K562 (cell line): ENCODE measurements at regions not wholly inside any gene's neighbourhood (a gene's known extent, or its start where the extent isn't known, plus 50 kb on each side); places are given as distances from the start of the nearest gene placed in this dataset.

Experiments used
- RNF2 ChIP-seq: sonication (generic); IDR thresholded peaks from 2 replicates; pipeline ENCODE4 v1.6.1; 2016
- SPI1 ChIP-seq: IDR thresholded peaks from 2 replicates; pipeline ENCODE4 v1.6.1; 2011; ENCODE audit warnings: low read depth, low read length, control low read depth, borderline replicate concordance
- TCF3 ChIP-seq: sonication (generic); formaldehyde crosslinking; IDR thresholded peaks from 2 replicates; pipeline ENCODE4 v1.4.0; 2020; ENCODE audit warnings: mild to moderate bottlenecking, missing genetic modification reagents
- ZBTB2 ChIP-seq: fragments of 450-650 bp; IDR thresholded peaks from 2 replicates; pipeline ENCODE4 v1.6.1; 2016; ENCODE audit warnings: antibody characterized with exemption
- ZNF780A ChIP-seq: fragments of 250-450 bp; sonication (Bioruptor Pico); IDR thresholded peaks from 2 replicates; pipeline ENCODE4 v1.5.0; 2021; ENCODE audit warnings: mild to moderate bottlenecking
- TF ChIP-seq, protein P1 (sequence below): fragments of 250-450 bp; sonication (Bioruptor Pico); IDR thresholded peaks from 2 replicates; pipeline ENCODE4 v1.4.0; 2020; ENCODE audit warnings: mild to moderate bottlenecking, moderate library complexity
- TF ChIP-seq, protein P2 (sequence below): sonication (generic); formaldehyde crosslinking; IDR thresholded peaks from 2 replicates; pipeline ENCODE4 v1.8.1; 2023; ENCODE audit warnings: mild to moderate bottlenecking, missing genetic modification reagents

DNA sequence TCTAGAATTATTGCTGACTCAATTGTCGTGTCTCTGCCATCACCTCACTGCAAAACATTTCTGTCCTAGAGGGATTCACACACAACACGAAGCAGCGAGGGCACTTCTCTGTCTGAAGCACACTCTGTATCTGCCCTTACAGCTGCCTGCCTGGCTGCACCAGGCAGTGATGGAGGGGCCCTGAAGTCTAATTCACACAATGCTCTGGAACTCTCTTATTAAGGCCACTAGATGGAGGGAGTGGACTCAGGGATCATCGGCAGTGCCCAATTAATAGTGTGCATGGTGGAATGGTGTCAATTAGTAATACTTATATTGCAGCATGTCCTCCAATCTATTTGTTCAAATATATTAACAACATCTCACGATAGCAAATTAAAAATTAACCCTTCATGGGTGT lies 157.5 kb upstream of the MAP1B start (continued):
- TF ChIP-seq ZNF780A (CRISPR knock-in tag): no peak
- TF ChIP-seq, protein P1, sequence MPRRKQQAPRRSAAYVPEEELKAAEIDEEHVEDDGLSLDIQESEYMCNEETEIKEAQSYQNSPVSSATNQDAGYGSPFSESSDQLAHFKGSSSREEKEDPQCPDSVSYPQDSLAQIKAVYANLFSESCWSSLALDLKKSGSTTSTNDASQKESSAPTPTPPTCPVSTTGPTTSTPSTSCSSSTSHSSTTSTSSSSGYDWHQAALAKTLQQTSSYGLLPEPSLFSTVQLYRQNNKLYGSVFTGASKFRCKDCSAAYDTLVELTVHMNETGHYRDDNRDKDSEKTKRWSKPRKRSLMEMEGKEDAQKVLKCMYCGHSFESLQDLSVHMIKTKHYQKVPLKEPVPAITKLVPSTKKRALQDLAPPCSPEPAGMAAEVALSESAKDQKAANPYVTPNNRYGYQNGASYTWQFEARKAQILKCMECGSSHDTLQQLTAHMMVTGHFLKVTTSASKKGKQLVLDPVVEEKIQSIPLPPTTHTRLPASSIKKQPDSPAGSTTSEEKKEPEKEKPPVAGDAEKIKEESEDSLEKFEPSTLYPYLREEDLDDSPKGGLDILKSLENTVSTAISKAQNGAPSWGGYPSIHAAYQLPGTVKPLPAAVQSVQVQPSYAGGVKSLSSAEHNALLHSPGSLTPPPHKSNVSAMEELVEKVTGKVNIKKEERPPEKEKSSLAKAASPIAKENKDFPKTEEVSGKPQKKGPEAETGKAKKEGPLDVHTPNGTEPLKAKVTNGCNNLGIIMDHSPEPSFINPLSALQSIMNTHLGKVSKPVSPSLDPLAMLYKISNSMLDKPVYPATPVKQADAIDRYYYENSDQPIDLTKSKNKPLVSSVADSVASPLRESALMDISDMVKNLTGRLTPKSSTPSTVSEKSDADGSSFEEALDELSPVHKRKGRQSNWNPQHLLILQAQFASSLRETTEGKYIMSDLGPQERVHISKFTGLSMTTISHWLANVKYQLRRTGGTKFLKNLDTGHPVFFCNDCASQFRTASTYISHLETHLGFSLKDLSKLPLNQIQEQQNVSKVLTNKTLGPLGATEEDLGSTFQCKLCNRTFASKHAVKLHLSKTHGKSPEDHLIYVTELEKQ (CRISPR knock-in tag): no peak
- no peak for TF ChIP-seq SPI1
- TF ChIP-seq TCF3: no peak
- no peak for TF ChIP-seq ZBTB2
- TF ChIP-seq, protein P2, sequence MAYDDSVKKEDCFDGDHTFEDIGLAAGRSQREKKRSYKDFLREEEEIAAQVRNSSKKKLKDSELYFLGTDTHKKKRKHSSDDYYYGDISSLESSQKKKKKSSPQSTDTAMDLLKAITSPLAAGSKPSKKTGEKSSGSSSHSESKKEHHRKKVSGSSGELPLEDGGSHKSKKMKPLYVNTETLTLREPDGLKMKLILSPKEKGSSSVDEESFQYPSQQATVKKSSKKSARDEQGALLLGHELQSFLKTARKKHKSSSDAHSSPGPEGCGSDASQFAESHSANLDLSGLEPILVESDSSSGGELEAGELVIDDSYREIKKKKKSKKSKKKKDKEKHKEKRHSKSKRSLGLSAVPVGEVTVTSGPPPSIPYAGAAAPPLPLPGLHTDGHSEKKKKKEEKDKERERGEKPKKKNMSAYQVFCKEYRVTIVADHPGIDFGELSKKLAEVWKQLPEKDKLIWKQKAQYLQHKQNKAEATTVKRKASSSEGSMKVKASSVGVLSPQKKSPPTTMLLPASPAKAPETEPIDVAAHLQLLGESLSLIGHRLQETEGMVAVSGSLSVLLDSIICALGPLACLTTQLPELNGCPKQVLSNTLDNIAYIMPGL: no peak
- no peak for TF ChIP-seq RNF2
- TF ChIP-seq, all 486 proteins: peak for 0
